ENCODE measurements at regions not wholly inside any gene's neighbourhood (a gene's known extent, or its start where the extent isn't known, plus 50 kb on each side); places are given as distances from the start of the nearest gene placed in this dataset.

DNA sequence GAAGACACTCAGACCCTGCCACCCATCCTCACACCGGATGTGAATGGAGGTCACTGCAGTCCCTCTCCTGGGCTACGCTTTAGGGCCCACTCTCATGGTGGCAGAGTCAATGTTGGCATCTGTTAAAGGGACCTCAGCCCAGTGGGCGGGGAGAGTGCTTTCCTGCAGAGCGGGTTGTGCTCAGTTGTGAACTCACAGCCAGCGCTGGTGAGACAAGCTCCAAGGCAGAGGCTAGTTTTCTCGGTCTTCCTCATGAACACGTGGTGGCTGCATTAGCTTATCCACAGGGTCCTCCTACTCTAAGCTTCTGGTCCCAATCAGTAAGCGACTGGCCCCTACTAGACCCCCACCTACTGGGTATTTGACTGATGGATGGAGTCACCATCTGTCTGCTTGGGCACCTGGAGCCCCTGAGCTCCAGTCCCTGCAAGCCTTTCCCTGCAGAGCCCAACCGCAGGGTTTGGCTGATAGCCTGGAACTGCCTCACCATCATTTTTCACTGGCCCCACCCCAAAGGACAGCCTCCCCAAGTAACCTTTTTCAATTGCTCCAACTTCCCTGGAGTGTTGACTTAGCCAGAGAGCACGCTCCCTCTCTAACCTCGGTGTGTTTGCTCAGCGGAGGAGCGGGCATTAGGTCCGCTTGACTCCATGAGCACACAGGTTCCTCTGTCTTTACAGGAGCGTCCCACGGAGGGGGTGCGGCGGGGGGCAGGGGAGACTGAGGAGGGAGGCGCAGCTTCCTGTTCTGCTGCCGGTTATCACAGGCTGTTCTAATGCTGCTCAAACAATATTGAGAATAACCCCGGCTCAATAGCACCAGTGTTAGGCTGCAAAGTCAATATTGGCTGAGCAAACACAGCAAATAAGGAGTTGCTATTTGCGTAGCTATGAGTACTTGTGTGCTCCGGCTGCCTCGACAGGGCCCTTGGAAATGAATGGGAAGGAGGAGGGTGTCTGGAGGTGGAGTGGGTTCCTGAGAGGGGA, 141.7 kb downstream of the RPLP1 start:
- no peaks in the 10 kb centered on the region for H4K20me1 ChIP-seq (ENCODE audit: control insufficient read depth, extremely low read depth, insufficient read depth, low read length)
- H3K4me3 ChIP-seq (replicated peaks in 1 of 4; ENCODE audit: control extremely low read depth in 1 of 4, insufficient read depth in 1 of 4, low read depth in 3 of 4, low read length in 4 of 4), result no peak overlapping the region
- no peak overlapping the region for H3K9ac ChIP-seq (ENCODE audit: insufficient read depth, low read length)
- H3K4me1 ChIP-seq (ENCODE audit: control insufficient read depth, extremely low read depth, insufficient read depth, low read length), result peaks cover 2% of the 10 kb centered on the region
- no peak overlapping the region for H3K27ac ChIP-seq (ENCODE audit: insufficient read depth, low read length)
- no peaks in the 10 kb centered on the region for H3K79me2 ChIP-seq (ENCODE audit: control insufficient read depth, insufficient read depth, low read length)
- no peaks in the 10 kb centered on the region for H3K36me3 ChIP-seq (ENCODE audit: control insufficient read depth, insufficient read depth, low read length)
- TF ChIP-seq CTCF (conservative IDR thresholded peaks at IDR 0.05 in 1 of 2, IDR thresholded peaks at IDR 0.05 in 1 of 2; ENCODE audit: low read depth in 1 of 2, low read length in 2 of 2), result no peak
- peak; percentile 57 to 94 for DNase-seq (ENCODE audit: low read depth in 2 of 2)
- H3K9me3 ChIP-seq (ENCODE audit: control insufficient read depth, insufficient read depth, low read depth, low read length), result no peaks in the 10 kb centered on the region
- peaks cover 10% of the 10 kb centered on the region for H3K27me3 ChIP-seq (ENCODE audit: control insufficient read depth, insufficient read depth, low read length)
- H3K4me2 ChIP-seq (ENCODE audit: extremely low read depth, insufficient read depth, low read length), result no peak overlapping the region
- H2AFZ ChIP-seq (ENCODE audit: low read length), result no peak overlapping the region

- DNase-seq (ENCODE audit: low read depth in 2 of 2), result peak in 1 of 2 donors; percentile 51
- H3K4me2 ChIP-seq (ENCODE audit: extremely low read depth, insufficient read depth, low read length), result no peak overlapping the region
- no peak overlapping the region for H3K27ac ChIP-seq (ENCODE audit: insufficient read depth, low read length)
Observed at GRCh38 chr15:69595009-69595791, 142.6 kb downstream of the RPLP1 start.

More at GRCh38 chr15:69595009-69595791, 142.6 kb downstream of the RPLP1 start:
- no peaks in the 10 kb centered on the region for H3K9me3 ChIP-seq (ENCODE audit: control insufficient read depth, insufficient read depth, low read depth, low read length)
- no peak overlapping the region for H3K9ac ChIP-seq (ENCODE audit: insufficient read depth, low read length)
- no peak overlapping the region for H2AFZ ChIP-seq (ENCODE audit: low read length)
- TF ChIP-seq CTCF (conservative IDR thresholded peaks at IDR 0.05 in 1 of 2, IDR thresholded peaks at IDR 0.05 in 1 of 2; ENCODE audit: low read depth in 1 of 2, low read length in 2 of 2), result no peak
- TF ChIP-seq EZH2 (IDR thresholded peaks at IDR 0.05; ENCODE audit: low read length, missing control alignments), result no peak
- no peaks in the 10 kb centered on the region for H4K20me1 ChIP-seq (ENCODE audit: control insufficient read depth, extremely low read depth, insufficient read depth, low read length)
- no peaks in the 10 kb centered on the region for H3K36me3 ChIP-seq (ENCODE audit: control insufficient read depth, insufficient read depth, low read length)
- peaks cover 2% of the 10 kb centered on the region for H3K4me1 ChIP-seq (ENCODE audit: control insufficient read depth, extremely low read depth, insufficient read depth, low read length)
- H3K4me3 ChIP-seq (replicated peaks in 1 of 4; ENCODE audit: control extremely low read depth in 1 of 4, insufficient read depth in 1 of 4, low read depth in 3 of 4, low read length in 4 of 4), result no peak overlapping the region
- no peaks in the 10 kb centered on the region for H3K79me2 ChIP-seq (ENCODE audit: control insufficient read depth, insufficient read depth, low read length)
- H3K27me3 ChIP-seq (ENCODE audit: control insufficient read depth, insufficient read depth, low read length), result peaks cover 10% of the 10 kb centered on the region
